ENCODE measurements at regions not wholly inside any gene's neighbourhood (a gene's known extent, or its start where the extent isn't known, plus 50 kb on each side); places are given as distances from the start of the nearest gene placed in this dataset.

GRCh38 chr18:61274416-61274960, 58.7 kb upstream of the CDH20 start:
- TF ChIP-seq, protein P1, sequence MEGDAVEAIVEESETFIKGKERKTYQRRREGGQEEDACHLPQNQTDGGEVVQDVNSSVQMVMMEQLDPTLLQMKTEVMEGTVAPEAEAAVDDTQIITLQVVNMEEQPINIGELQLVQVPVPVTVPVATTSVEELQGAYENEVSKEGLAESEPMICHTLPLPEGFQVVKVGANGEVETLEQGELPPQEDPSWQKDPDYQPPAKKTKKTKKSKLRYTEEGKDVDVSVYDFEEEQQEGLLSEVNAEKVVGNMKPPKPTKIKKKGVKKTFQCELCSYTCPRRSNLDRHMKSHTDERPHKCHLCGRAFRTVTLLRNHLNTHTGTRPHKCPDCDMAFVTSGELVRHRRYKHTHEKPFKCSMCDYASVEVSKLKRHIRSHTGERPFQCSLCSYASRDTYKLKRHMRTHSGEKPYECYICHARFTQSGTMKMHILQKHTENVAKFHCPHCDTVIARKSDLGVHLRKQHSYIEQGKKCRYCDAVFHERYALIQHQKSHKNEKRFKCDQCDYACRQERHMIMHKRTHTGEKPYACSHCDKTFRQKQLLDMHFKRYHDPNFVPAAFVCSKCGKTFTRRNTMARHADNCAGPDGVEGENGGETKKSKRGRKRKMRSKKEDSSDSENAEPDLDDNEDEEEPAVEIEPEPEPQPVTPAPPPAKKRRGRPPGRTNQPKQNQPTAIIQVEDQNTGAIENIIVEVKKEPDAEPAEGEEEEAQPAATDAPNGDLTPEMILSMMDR (IDR thresholded peaks at IDR 0.05): no peak
- no peak for TF ChIP-seq POLR2A (IDR thresholded peaks at IDR 0.05)
